GF-D8 (cell line): ENCODE measurements at regions not wholly inside any gene's neighbourhood (a gene's known extent, or its start where the extent isn't known, plus 50 kb on each side); places are given as distances from the start of the nearest gene placed in this dataset.
"Not testable (repeated sequence)": the region's sequence is repeated elsewhere in the genome, so short reads cannot be mapped to it uniquely, and the experiment has no call there.

ENCODE experiments used
- DNase-seq: peaks from one replicate; lab custom pipeline; 2025; lab: John Stamatoyannopoulos, UW

GRCh38 chr13:99698010-99698815, 196.9 kb downstream of the TM9SF2 start:
- DNase-seq = no peak

DNA sequence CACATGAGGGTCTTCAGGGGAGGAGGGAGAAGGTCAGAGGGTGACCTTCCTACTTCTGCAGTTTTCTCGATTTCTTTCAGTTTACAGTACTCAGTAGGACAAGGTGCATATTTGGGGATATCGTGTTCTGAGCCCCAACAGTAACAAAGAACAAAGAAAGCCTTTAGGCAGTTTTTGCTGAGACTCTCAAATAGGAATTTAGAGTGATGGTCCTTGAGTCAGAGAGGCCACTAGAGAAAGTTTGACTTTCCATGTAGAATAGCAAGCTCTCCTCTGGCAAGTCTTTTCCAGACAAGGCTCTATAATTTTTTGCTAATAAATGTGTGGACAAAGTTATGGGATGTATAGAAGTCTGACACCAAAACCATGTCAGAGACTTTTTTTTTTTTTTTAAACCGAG, 194.6 kb downstream of the TM9SF2 start:
- DNase-seq = no peak

DNA sequence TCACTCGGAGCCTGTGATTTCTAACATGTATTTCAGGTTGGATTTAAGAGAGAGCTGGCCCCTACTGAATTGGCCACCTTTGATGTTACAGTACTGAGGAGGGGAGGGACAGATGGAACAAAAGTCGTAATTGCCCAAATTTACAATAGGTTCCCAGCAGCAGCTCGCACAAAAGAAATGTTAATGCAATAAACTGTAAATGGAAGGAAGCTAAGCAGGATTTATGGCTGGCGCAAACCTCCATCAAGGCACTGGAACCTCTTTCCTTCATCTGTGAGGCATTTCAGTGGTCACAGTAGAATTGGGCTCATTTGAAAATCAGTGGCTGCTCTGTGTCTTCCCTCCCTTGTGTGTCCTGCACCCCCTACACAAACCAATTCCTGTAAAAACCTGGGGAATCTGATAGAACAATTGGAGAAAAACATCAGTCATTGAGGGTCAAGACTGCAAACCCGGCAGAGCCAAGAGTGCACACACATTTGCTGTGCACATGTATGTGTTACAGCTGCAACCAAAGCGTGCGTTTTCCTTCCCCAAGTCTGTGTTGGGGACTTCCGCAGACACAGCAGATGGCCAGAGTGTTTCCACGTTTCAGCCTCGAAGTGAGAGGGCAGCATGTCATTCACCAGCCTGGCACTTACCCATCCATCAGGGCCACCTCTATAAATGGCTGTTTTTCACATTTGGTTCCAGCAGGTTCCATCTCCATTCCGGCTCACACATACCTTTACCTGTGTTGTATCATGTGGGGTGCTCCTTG, 192.8 kb downstream of the TM9SF2 start:
- DNase-seq = no peak

- no peak for DNase-seq
Measured at GRCh38 chr13:99693351-99693750, 192.1 kb downstream of the TM9SF2 start.

GRCh38 chr13:99692854-99693253, 191.6 kb downstream of the TM9SF2 start:
- DNase-seq = no peak

DNA sequence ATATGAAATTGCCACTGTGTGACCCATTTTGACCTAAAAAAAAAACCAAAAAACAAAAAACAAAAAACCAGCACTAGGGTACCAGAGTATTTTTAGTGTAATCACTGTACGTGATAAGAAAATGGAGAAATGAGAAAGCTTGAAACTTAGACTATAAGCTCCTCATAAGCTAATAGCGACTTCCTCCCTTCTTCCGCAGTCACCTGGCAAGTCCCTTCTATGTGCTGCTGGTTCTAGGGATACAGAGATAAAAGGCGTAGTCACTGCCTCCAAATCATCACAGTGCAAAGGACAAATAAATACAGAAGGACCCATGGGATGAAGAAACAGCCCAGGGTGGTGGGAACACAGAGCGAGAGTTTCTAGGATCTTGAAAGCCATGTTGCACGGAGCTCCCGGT, 190.3 kb downstream of the TM9SF2 start:
- no peak for DNase-seq

- DNase-seq = no peak
Measured at GRCh38 chr13:99690426-99691174, 189.3 kb downstream of the TM9SF2 start.

GRCh38 chr13:99689955-99690354, 188.7 kb downstream of the TM9SF2 start:
- no peak for DNase-seq

DNA sequence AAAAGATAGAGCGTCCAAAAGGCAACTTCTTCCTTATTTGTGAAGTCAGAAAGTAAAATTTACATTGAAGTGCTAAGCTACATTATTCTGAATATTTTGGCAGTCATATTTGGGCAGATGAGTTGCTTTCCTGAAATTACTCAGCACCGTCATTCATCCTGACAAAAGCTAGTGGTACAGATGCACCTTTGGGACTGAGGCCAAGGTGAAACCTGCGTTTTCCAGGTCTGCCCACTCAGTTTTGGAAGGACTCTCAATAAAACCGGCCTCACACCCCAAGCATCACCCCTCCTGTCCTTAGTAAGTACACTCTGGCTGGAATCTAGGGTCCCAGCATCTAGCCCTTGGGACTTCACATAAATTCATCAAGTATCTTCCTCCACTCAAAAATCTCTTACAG, 187.5 kb downstream of the TM9SF2 start:
- DNase-seq = no peak

- no peak for DNase-seq
Measured at GRCh38 chr13:99687723-99688397, 186.6 kb downstream of the TM9SF2 start.

- DNase-seq = no peak
Measured at GRCh38 chr13:99686944-99687411, 185.7 kb downstream of the TM9SF2 start.

DNA sequence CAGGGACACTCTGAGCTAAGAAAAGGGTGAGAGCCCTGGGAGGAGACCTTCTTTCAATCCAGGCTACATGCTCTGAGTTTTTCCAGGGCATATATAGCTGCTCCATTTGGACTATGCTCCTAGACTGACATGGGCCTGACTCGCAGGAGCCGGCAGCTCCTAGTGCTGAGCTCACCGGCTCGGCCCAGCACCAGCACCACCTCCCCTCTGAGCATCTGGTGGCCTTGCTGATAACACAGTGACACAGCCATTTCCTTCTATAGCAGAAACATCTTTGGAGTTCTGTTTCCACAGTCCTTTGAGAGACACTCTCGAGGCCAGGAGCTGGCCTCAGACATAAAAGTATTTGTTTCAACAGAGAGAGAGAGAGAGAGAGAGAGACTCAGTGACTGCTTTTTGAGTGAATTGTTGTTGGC, 184.9 kb downstream of the TM9SF2 start:
- DNase-seq = no peak

GRCh38 chr13:99681695-99682094, 180.4 kb downstream of the TM9SF2 start:
- DNase-seq = no peak

DNA sequence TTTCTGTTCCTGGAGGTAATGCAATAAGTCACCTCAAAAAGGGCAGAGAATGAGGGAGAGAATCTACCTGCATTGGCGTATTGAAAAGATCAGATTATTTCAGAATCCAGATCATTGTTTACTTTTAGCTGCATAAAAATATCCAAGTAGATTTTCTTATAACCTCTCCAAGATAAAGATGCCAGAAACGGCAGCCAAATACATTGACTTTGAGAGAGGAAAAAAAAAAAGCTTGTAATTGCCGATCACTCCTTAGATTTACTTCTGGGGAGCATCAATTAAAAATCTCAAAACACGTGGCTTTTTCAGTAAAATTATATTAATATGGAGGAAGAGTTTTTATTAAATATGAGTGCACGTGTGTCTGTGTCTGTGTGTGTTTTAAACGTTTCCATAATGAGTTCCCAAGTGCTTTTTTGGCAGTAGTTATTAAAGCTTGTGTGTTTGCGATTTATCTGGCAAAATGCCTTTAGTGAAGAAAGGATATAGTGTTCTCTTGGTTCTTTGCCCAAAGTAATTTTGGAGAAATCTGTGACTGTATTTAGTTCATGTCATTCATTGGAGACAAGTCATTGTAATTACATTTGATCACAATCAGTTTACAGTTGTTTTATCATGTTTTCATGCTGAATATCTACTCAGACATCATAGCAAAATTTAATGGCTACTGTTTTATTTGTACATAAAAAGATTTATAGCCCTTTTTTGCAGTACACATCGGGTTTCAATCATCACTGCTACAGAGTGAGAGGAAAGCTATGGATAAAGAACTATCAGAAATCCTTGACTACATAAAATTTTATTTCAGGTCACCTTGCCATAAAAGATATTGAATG, 176.1 kb downstream of the TM9SF2 start:
- no peak for DNase-seq

DNA sequence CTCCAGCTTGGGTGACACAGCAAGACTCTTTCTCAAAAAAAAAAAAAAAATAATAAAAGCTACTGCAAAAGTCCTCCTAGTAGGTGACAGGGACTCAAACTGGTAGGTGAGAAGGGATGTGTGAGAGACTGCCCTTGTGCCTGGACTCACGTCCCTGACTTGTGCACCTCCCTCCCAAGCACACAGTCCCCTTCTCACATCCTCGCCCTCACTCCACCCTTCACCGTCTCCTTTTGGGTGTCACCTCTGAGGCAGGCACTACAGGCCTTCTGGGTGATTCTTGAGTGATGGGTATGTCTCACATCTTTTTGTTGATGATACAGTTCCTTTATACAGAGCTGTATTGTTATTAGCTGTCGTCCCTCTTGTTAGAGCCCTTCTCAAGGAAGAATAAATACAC, 170.5 kb downstream of the TM9SF2 start:
- no peak for DNase-seq

DNA sequence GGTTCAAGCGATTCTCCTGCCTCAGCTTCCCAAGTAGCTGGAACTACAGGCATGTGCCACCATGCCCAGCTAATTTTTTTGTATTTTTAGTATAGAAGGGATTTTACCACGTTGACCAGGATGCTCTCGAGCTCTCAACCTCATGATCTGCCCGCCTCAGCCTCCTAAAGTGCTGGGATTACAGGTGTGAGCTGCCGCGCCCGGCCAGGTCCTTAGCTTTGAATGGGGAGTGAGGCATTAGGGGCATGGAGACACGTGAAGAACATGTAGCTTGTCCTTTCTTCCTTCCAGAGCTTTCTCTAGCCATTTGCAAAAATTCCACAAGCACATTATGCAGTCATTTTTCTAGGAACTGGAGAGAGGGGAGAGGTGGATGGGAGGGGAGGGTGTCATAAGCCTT, 167.8 kb downstream of the TM9SF2 start:
- DNase-seq = not testable (repeated sequence)

- DNase-seq = no peak
Measured at GRCh38 chr13:99666146-99666805, 165.0 kb downstream of the TM9SF2 start.

- no peak for DNase-seq
Measured at GRCh38 chr13:99665711-99666110, 164.4 kb downstream of the TM9SF2 start.

- DNase-seq = no peak
Measured at GRCh38 chr13:99663908-99664307, 162.6 kb downstream of the TM9SF2 start.

- no peak for DNase-seq
Measured at GRCh38 chr13:99663185-99663825, 162.0 kb downstream of the TM9SF2 start.
